H9 (cell line): ENCODE measurements at regions not wholly inside any gene's neighbourhood (a gene's known extent, or its start where the extent isn't known, plus 50 kb on each side); places are given as distances from the start of the nearest gene placed in this dataset.

Experiments
- DNase-seq: peaks from one replicate; pipeline ENCODE4 v3.0.0-alpha.2; 2017
- H2AFZ ChIP-seq: one replicate; pipeline ENCODE4 v1.6.1; 2013; ENCODE audit warnings: mild to moderate bottlenecking, low read length, control low read depth, moderate library complexity
- H2AK5ac ChIP-seq: 2 replicates; pipeline ENCODE4 v1.6.1; 2013; ENCODE audit warnings: low read length, control low read depth, mixed read lengths; ENCODE audit not compliant: insufficient read length
- H2BK120ac ChIP-seq: one replicate; pipeline ENCODE4 v1.6.1; 2013; ENCODE audit warnings: low read depth, mild to moderate bottlenecking, low read length, control low read depth, inconsistent platforms; ENCODE audit not compliant: poor library complexity, severe bottlenecking
- H2BK12ac ChIP-seq: 2 replicates; pipeline ENCODE4 v1.6.1; 2013; ENCODE audit warnings: low read length, control low read depth, mixed read lengths, low read depth; ENCODE audit not compliant: insufficient read length
- H2BK15ac ChIP-seq: 2 replicates; pipeline ENCODE4 v1.6.1; 2013; ENCODE audit warnings: low read depth, low read length, control low read depth
- H2BK20ac ChIP-seq: one replicate; pipeline ENCODE4 v1.6.1; 2013; ENCODE audit warnings: low read depth, mild to moderate bottlenecking, low read length, control low read depth, inconsistent platforms; ENCODE audit not compliant: poor library complexity, severe bottlenecking
- H2BK5ac ChIP-seq: 2 replicates; pipeline ENCODE4 v1.6.1; 2013; ENCODE audit warnings: low read length, control low read depth, mixed read lengths; ENCODE audit not compliant: insufficient read length
- H3K14ac ChIP-seq: 2 replicates; pipeline ENCODE4 v1.6.1; 2013; ENCODE audit warnings: low read length, control low read depth; ENCODE audit not compliant: insufficient read depth
- H3K18ac ChIP-seq: 2 replicates; pipeline ENCODE4 v1.6.1; 2013; ENCODE audit warnings: low read depth, mild to moderate bottlenecking, mixed read lengths, low read length, control low read depth; ENCODE audit not compliant: insufficient read length
- H3K23ac ChIP-seq: 2 replicates; pipeline ENCODE4 v1.6.1; 2013; ENCODE audit warnings: low read length, control low read depth, mixed read lengths, low read depth; ENCODE audit not compliant: insufficient read length
- H3K23me2 ChIP-seq: 2 replicates; pipeline ENCODE4 v1.6.1; 2013; ENCODE audit warnings: low read depth, mild to moderate bottlenecking, mixed read lengths, low read length, control low read depth; ENCODE audit not compliant: insufficient read length, poor library complexity, severe bottlenecking
- H3K27ac ChIP-seq: 2 replicates; pipeline ENCODE4 v1.5.1; 2013; ENCODE audit warnings: low read length, control low read depth, mixed read lengths, low read depth; ENCODE audit not compliant: insufficient read length
- H3K27me3 ChIP-seq: 2 replicates; pipeline ENCODE4 v1.6.1; 2013; ENCODE audit warnings: low read length, control low read depth, inconsistent platforms; ENCODE audit not compliant: insufficient read depth
- H3K4ac ChIP-seq: 2 replicates; pipeline ENCODE4 v1.6.1; 2013; ENCODE audit warnings: low read depth, mild to moderate bottlenecking, control low read depth, inconsistent platforms, low read length, moderate library complexity
- H3K4me1 ChIP-seq: 2 replicates; pipeline ENCODE4 v1.6.1; 2013; ENCODE audit warnings: low read length, control low read depth, inconsistent platforms; ENCODE audit not compliant: insufficient read depth
- H3K4me2 ChIP-seq: 2 replicates; pipeline ENCODE4 v1.6.1; 2013; ENCODE audit warnings: low read length, control low read depth, mixed read lengths; ENCODE audit not compliant: insufficient read length, insufficient read depth
- H3K56ac ChIP-seq: 2 replicates; pipeline ENCODE4 v1.6.1; 2013; ENCODE audit warnings: low read depth, mild to moderate bottlenecking, mixed read lengths, low read length, control low read depth; ENCODE audit not compliant: insufficient read length
- H3K79me1 ChIP-seq: 2 replicates; pipeline ENCODE4 v1.6.1; 2013; ENCODE audit warnings: low read depth, mild to moderate bottlenecking, moderate library complexity, low read length, control low read depth, inconsistent platforms; ENCODE audit not compliant: insufficient read depth, poor library complexity, severe bottlenecking
- H3K79me2 ChIP-seq: 2 replicates; pipeline ENCODE4 v1.6.1; 2013; ENCODE audit warnings: low read length, control low read depth, inconsistent platforms; ENCODE audit not compliant: insufficient read depth
- H3K9ac ChIP-seq: 2 replicates; pipeline ENCODE4 v1.6.1; 2013; ENCODE audit warnings: low read length, control low read depth, mixed read lengths; ENCODE audit not compliant: insufficient read length; ENCODE audit errors: extremely low read depth
- H3K9me3 ChIP-seq: one replicate; pipeline ENCODE4 v1.6.1; 2013; ENCODE audit warnings: low read depth, low read length, inconsistent platforms; ENCODE audit not compliant: control insufficient read depth
- H3T11ph ChIP-seq: one replicate; pipeline ENCODE4 v1.6.1; 2013; ENCODE audit warnings: mild to moderate bottlenecking, low read length, control low read depth, inconsistent platforms
- H4K20me1 ChIP-seq: one replicate; pipeline ENCODE4 v1.6.1; 2013; ENCODE audit not compliant: control insufficient read depth, insufficient read length, insufficient read depth
- H4K5ac ChIP-seq: 2 replicates; pipeline ENCODE4 v1.6.1; 2013; ENCODE audit warnings: low read depth, mild to moderate bottlenecking, mixed read lengths, low read length, control low read depth; ENCODE audit not compliant: insufficient read length
- H4K8ac ChIP-seq: replicated peaks from 2 replicates; pipeline ENCODE4 v1.6.1; 2013; ENCODE audit warnings: low read length, control low read depth, mixed read lengths, low read depth; ENCODE audit not compliant: insufficient read length
- H4K91ac ChIP-seq: 2 replicates; pipeline ENCODE4 v1.6.1; 2013; ENCODE audit warnings: low read depth, mild to moderate bottlenecking, moderate library complexity, mixed read lengths, low read length, control low read depth; ENCODE audit not compliant: insufficient read length
- H3K27ac Mint-ChIP-seq, 3 experiments: 2 replicates in 2 of 3; 3 replicates in 1 of 3; pipeline ENCODE4 v1.8.0; 2020 to 2021; ENCODE audit warnings: mixed read lengths in 3 of 3, mild to moderate bottlenecking in 1 of 3, moderate library complexity in 1 of 3
- H3K27me3 Mint-ChIP-seq: 2 replicates; pipeline ENCODE4 v1.8.0; 2021; ENCODE audit warnings: low read depth, mild to moderate bottlenecking, moderate library complexity, mixed read lengths
- H3K36me3 Mint-ChIP-seq, 3 experiments: 2 replicates in 2 of 3; 3 replicates in 1 of 3; pipeline ENCODE4 v1.8.0; 2020 to 2021; ENCODE audit warnings: low read depth in 3 of 3, mixed read lengths in 3 of 3; ENCODE audit not compliant: insufficient read depth in 1 of 3
- H3K4me1 Mint-ChIP-seq, 2 experiments: 2 replicates each; pipeline ENCODE4 v1.8.0; 2020; ENCODE audit warnings: mixed read lengths in 2 of 2
- H3K4me3 Mint-ChIP-seq, 2 experiments: 2 replicates in 1 of 2; 3 replicates in 1 of 2; pipeline ENCODE4 v1.8.0; 2020 to 2021; ENCODE audit warnings: mild to moderate bottlenecking in 2 of 2, mixed read lengths in 2 of 2, moderate library complexity in 1 of 2
- H3K9me3 Mint-ChIP-seq, 2 experiments: 2 replicates in 1 of 2; 3 replicates in 1 of 2; pipeline ENCODE4 v1.8.0; 2020; ENCODE audit warnings: mild to moderate bottlenecking in 2 of 2, mixed read lengths in 2 of 2, moderate library complexity in 1 of 2
- CTCF ChIP-seq: fragments of 200-600 bp; sonication (generic); conservative IDR thresholded peaks from 3 replicates; pipeline ENCODE4 v1.8.0; 2021; ENCODE audit warnings: antibody characterized with exemption, mild to moderate bottlenecking
- WGBS: extraction: QIAGEN DNeasy Blood & Tissue Kit; methylation state at CpG from one replicate; pipeline ENCODE4 v1.1.7; 2013; ENCODE audit warnings: missing lambda C conversion rate, low lambda C conversion rate, mixed read lengths; ENCODE audit not compliant: insufficient read length; ENCODE audit errors: extremely low coverage; 5-methylcytosine and 5-hydroxymethylcytosine counted together

GRCh38 chr10:10160821-10161312 is 856.8 kb upstream of the CELF2 start:
- H4K5ac ChIP-seq: no peak overlapping the region
- no peak overlapping the region for H3K18ac ChIP-seq
- H3K36me3 Mint-ChIP-seq: peaks cover 41 to 56% (median 42%) of the 10 kb centered on the region in 3 experiments
- no peak overlapping the region for H3K4me2 ChIP-seq
- no peak overlapping the region for H2AK5ac ChIP-seq
- H2BK20ac ChIP-seq: no peak overlapping the region
- no peak overlapping the region for H2BK120ac ChIP-seq
- no peak for DNase-seq
- no peaks in the 10 kb centered on the region for H3K79me1 ChIP-seq
- H3K9me3 Mint-ChIP-seq: peaks cover 44 to 45% of the 10 kb centered on the region in 2 experiments
- no peak overlapping the region for H3K27ac ChIP-seq
- H3K27me3 Mint-ChIP-seq: no peaks in the 10 kb centered on the region; the same call in 1 of the 2 replicates
- no peak overlapping the region for H3K27ac Mint-ChIP-seq
- no peak overlapping the region for H3K4ac ChIP-seq
- no peak overlapping the region for H3K9ac ChIP-seq
- H3K23ac ChIP-seq: no peak overlapping the region
- H3K4me1 ChIP-seq: peaks cover 3% of the 10 kb centered on the region; the same call in 1 of the 2 replicates
- H3K79me2 ChIP-seq: no peaks in the 10 kb centered on the region
- peaks cover 25 to 26% of the 10 kb centered on the region in 2 experiments for H3K4me1 Mint-ChIP-seq
- no peak for TF ChIP-seq CTCF
- H2AFZ ChIP-seq: no peak overlapping the region
- no peak overlapping the region for H3K56ac ChIP-seq
- H2BK5ac ChIP-seq: no peak overlapping the region
- no peak overlapping the region for H4K91ac ChIP-seq
- no peaks in the 10 kb centered on the region for H3K23me2 ChIP-seq
- WGBS: no CpG with 5 or more reads among the region's 27 CpGs
- H2BK12ac ChIP-seq: no peak overlapping the region
- H4K20me1 ChIP-seq: no peaks in the 10 kb centered on the region
- H3K27me3 ChIP-seq: no peaks in the 10 kb centered on the region
- H4K8ac ChIP-seq: no peak overlapping the region
- H2BK15ac ChIP-seq: no peak overlapping the region
- no peak overlapping the region for H3K14ac ChIP-seq
- H3K9me3 ChIP-seq: peaks cover 25% of the 10 kb centered on the region
- H3T11ph ChIP-seq: no peak overlapping the region
- no peak overlapping the region for H3K4me3 Mint-ChIP-seq
